H1 (cell line): ENCODE measurements at regions not wholly inside any gene's neighbourhood (a gene's known extent, or its start where the extent isn't known, plus 50 kb on each side); places are given as distances from the start of the nearest gene placed in this dataset.

ENCODE experiments used
- CTCF ChIA-PET: fragments of 300-600 bp; sonication (Branson Sonifier 250); formaldehyde crosslinking; loops from one replicate; lab custom pipeline; 2021; ENCODE audit not compliant: partially characterized antibody; lab: Charles Lee
- POLR2A ChIA-PET: fragments of 300-600 bp; sonication (Branson Sonifier 250); formaldehyde crosslinking; loops from one replicate; lab custom pipeline; 2021; ENCODE audit warnings: inconsistent platforms; ENCODE audit not compliant: partially characterized antibody; lab: Charles Lee
- DNase-seq, 2 experiments: peaks; one replicate each; pipeline versions ENCODE4 v3.0.0 to v3.0.0-alpha.2; 2010 to 2022; ENCODE audit warnings: low spot score in 2 of 2, low read depth in 1 of 2, mixed read lengths in 1 of 2
- FAIRE-seq: peaks from 2 replicates; lab custom pipeline; 2011; peaks lifted over from hg19 to GRCh38; lab: Jason Lieb, UNC
- H2AFZ ChIP-seq: 2 replicates; pipeline ENCODE4 v1.8.1; 2012; ENCODE audit warnings: low read length, inconsistent platforms
- H2AK5ac ChIP-seq: 2 replicates; pipeline ENCODE4 v1.6.1; 2013; ENCODE audit warnings: low read depth, low read length
- H2BK120ac ChIP-seq: replicated peaks from 2 replicates; pipeline ENCODE3; 2013; ENCODE audit warnings: low read depth, low read length, inconsistent platforms
- H2BK12ac ChIP-seq: 2 replicates; pipeline ENCODE4 v1.6.1; 2013; ENCODE audit warnings: low read depth, low read length
- H2BK15ac ChIP-seq: 2 replicates; pipeline ENCODE4 v1.6.1; 2013; ENCODE audit warnings: low read length
- H2BK20ac ChIP-seq: 2 replicates; pipeline ENCODE4 v1.6.1; 2013; ENCODE audit warnings: low read length
- H2BK5ac ChIP-seq: 2 replicates; pipeline ENCODE4 v1.6.1; 2013; ENCODE audit warnings: low read depth, low read length
- H3K14ac ChIP-seq: 2 replicates; pipeline ENCODE4 v1.6.1; 2013; ENCODE audit warnings: inconsistent platforms; ENCODE audit not compliant: insufficient read length
- H3K18ac ChIP-seq: 2 replicates; pipeline ENCODE4 v1.6.1; 2013; ENCODE audit warnings: low read length; ENCODE audit errors: extremely low read depth
- H3K23ac ChIP-seq: 2 replicates; pipeline ENCODE4 v1.6.1; 2013; ENCODE audit warnings: inconsistent platforms; ENCODE audit not compliant: insufficient read length
- H3K23me2 ChIP-seq: 2 replicates; pipeline ENCODE4 v1.6.1; 2013; ENCODE audit warnings: low read depth, low read length
- H3K27ac ChIP-seq: 2 replicates; pipeline ENCODE4 v1.6.1; 2011; ENCODE audit warnings: low read depth, low read length, inconsistent platforms
- H3K27me3 ChIP-seq, 4 experiments: replicated peaks in 1 of 4; 1 replicate in 1 of 4; 2 replicates in 3 of 4; pipeline versions ENCODE4 v1.6.1 to v1.8.1; 2011 to 2013; ENCODE audit warnings: low read length in 3 of 4, mild to moderate bottlenecking in 3 of 4, inconsistent platforms in 2 of 4, mixed read lengths in 2 of 4, moderate library complexity in 1 of 4; ENCODE audit not compliant: control insufficient read depth in 3 of 4, insufficient read depth in 3 of 4; ENCODE audit errors: extremely low read depth in 1 of 4
- H3K36me3 ChIP-seq, 4 experiments: 2 replicates each; pipeline versions ENCODE4 v1.6.1 to v1.8.1; 2011 to 2013; ENCODE audit warnings: mild to moderate bottlenecking in 4 of 4, low read length in 3 of 4, moderate library complexity in 2 of 4, control low read depth in 1 of 4, inconsistent platforms in 1 of 4; ENCODE audit not compliant: insufficient read depth in 4 of 4, control insufficient read depth in 2 of 4
- H3K4ac ChIP-seq: replicated peaks from 2 replicates; pipeline ENCODE3; 2013; ENCODE audit warnings: low read length, low read depth, mixed read lengths, inconsistent platforms; ENCODE audit not compliant: insufficient read length
- H3K4me1 ChIP-seq, 4 experiments: replicated peaks in 1 of 4; 1 replicate in 1 of 4; 2 replicates in 3 of 4; pipeline versions ENCODE4 v1.6.1 to v1.8.1; 2011 to 2013; ENCODE audit warnings: low read length in 3 of 4, inconsistent platforms in 2 of 4, mixed read lengths in 1 of 4; ENCODE audit not compliant: insufficient read depth in 4 of 4, control insufficient read depth in 3 of 4
- H3K4me2 ChIP-seq, 2 experiments: 2 replicates each; pipeline versions ENCODE4 v1.6.1 to v1.8.1; 2011 to 2013; ENCODE audit warnings: low read depth in 2 of 2, low read length in 2 of 2, control low read depth in 1 of 2, inconsistent platforms in 1 of 2, mild to moderate bottlenecking in 1 of 2; ENCODE audit not compliant: insufficient read depth in 1 of 2
- H3K4me3 ChIP-seq, 4 experiments: fragments of 200-600, 300-600 bp in 1 of 4; sonication (generic), shearing (Covaris generic), sonication (Bioruptor Twin) in 1 of 4; 2 replicates each; pipeline versions ENCODE4 v1.5.1 to v1.8.1; 2011 to 2016; ENCODE audit warnings: low read length in 4 of 4, low read depth in 3 of 4, control low read depth in 2 of 4, inconsistent platforms in 2 of 4, mild to moderate bottlenecking in 2 of 4, mixed read lengths in 1 of 4, moderate library complexity in 1 of 4; ENCODE audit not compliant: insufficient read depth in 2 of 4; ENCODE audit errors: extremely low read depth in 1 of 4
- H3K56ac ChIP-seq: replicated peaks from 2 replicates; pipeline ENCODE3; 2013; ENCODE audit warnings: low read depth, mild to moderate bottlenecking, mixed read lengths, low read length, inconsistent platforms; ENCODE audit not compliant: insufficient read length
- H3K79me1 ChIP-seq: 2 replicates; pipeline ENCODE4 v1.6.1; 2013; ENCODE audit warnings: low read depth, low read length, control low read depth
- H3K79me2 ChIP-seq, 2 experiments: 2 replicates each; pipeline versions ENCODE4 v1.6.1 to v1.8.1; 2012 to 2013; ENCODE audit warnings: low read length in 2 of 2, mild to moderate bottlenecking in 2 of 2, inconsistent platforms in 1 of 2; ENCODE audit not compliant: insufficient read depth in 2 of 2, control insufficient read depth in 1 of 2
- H3K9ac ChIP-seq, 4 experiments: replicated peaks in 1 of 4; 1 replicate in 1 of 4; 2 replicates in 3 of 4; pipeline versions ENCODE4 v1.6.1 to v1.8.1; 2011 to 2013; ENCODE audit warnings: low read depth in 3 of 4, low read length in 3 of 4, control low read depth in 2 of 4, mild to moderate bottlenecking in 2 of 4, moderate library complexity in 2 of 4, inconsistent platforms in 1 of 4; ENCODE audit errors: extremely low read depth in 1 of 4
- H3K9me3 ChIP-seq, 2 experiments: 2 replicates each; pipeline versions ENCODE4 v1.6.1 to v1.8.1; 2012 to 2013; ENCODE audit warnings: mild to moderate bottlenecking in 2 of 2, moderate library complexity in 2 of 2, control low read depth in 1 of 2, inconsistent platforms in 1 of 2, low read depth in 1 of 2, low read length in 1 of 2, mixed read lengths in 1 of 2; ENCODE audit not compliant: insufficient read depth in 2 of 2
- H4K20me1 ChIP-seq, 2 experiments: replicated peaks in 1 of 2; 2 replicates each; pipeline versions ENCODE3 to v1.8.1; 2011 to 2013; ENCODE audit warnings: inconsistent platforms in 2 of 2, low read length in 2 of 2, mild to moderate bottlenecking in 1 of 2; ENCODE audit not compliant: insufficient read depth in 2 of 2, control insufficient read depth in 1 of 2
- H4K5ac ChIP-seq: 2 replicates; pipeline ENCODE4 v1.6.1; 2013; ENCODE audit warnings: low read length, low read depth, mixed read lengths, inconsistent platforms; ENCODE audit not compliant: insufficient read length
- H4K8ac ChIP-seq: 2 replicates; pipeline ENCODE4 v1.8.0; 2013; ENCODE audit warnings: mild to moderate bottlenecking, moderate library complexity, low read length, inconsistent platforms; ENCODE audit not compliant: insufficient read depth; ENCODE audit errors: extremely low read depth
- H4K91ac ChIP-seq: replicated peaks from 2 replicates; pipeline ENCODE3; 2013; ENCODE audit warnings: low read length, mixed read lengths, inconsistent platforms; ENCODE audit not compliant: insufficient read length
- BACH1 ChIP-seq: IDR thresholded peaks from 2 replicates; pipeline ENCODE4 v1.6.1; 2012; ENCODE audit warnings: low read length, improper control_type of control experiment
- BCL11A ChIP-seq, 2 experiments: IDR thresholded peaks; one replicate each; pipeline ENCODE4 v1.6.1; 2011; ENCODE audit warnings: low read depth in 2 of 2, low read length in 2 of 2, mild to moderate bottlenecking in 2 of 2
- CBX8 ChIP-seq: fragments of 300-800, 300-1000 bp; sonication (generic); IDR thresholded peaks from 2 replicates; pipeline ENCODE4 v1.7.1; 2016; ENCODE audit warnings: low read depth, low read length, borderline replicate concordance
- CREB1 ChIP-seq: IDR thresholded peaks from 2 replicates; pipeline ENCODE4 v1.6.1; 2012; ENCODE audit warnings: inconsistent platforms
- JUND ChIP-seq: IDR thresholded peaks from 2 replicates; pipeline ENCODE4 v1.6.1; 2011; ENCODE audit warnings: mild to moderate bottlenecking, improper control_type of control experiment, low read length
- PHF8 ChIP-seq: fragments of 200-600 bp; sonication (generic); conservative IDR thresholded peaks from 2 replicates; pipeline ENCODE4 v1.7.1; 2012; ENCODE audit warnings: low read depth, mild to moderate bottlenecking, inconsistent platforms, low read length, moderate library complexity
- RFX5 ChIP-seq: IDR thresholded peaks from 2 replicates; pipeline ENCODE4 v1.6.1; 2011; ENCODE audit warnings: low read depth, low read length, improper control_type of control experiment, borderline replicate concordance
- TAF7 ChIP-seq: optimal IDR thresholded peaks from 2 replicates; pipeline ENCODE3; 2011; ENCODE audit warnings: low read depth, mild to moderate bottlenecking, inconsistent platforms, low read length, moderate library complexity, borderline replicate concordance
- TCF12 ChIP-seq: IDR thresholded peaks from 2 replicates; pipeline ENCODE4 v1.6.1; 2011; ENCODE audit warnings: low read depth, mild to moderate bottlenecking, low read length
- WGBS, 2 experiments: shearing (Covaris generic) in 1 of 2; methylation state at CpG; one replicate each; pipeline versions ENCODE4 v1.1.6 to v1.1.7; 2013 to 2015; ENCODE audit warnings: low lambda C conversion rate in 2 of 2, mixed read lengths in 2 of 2, inconsistent platforms in 1 of 2, low coverage in 1 of 2, missing lambda C conversion rate in 1 of 2; ENCODE audit not compliant: insufficient replicate concordance in 2 of 2, insufficient coverage in 1 of 2, insufficient read length in 1 of 2; ENCODE audit errors: extremely low coverage in 1 of 2, missing lambda C conversion rate in 1 of 2; 5-methylcytosine and 5-hydroxymethylcytosine counted together

GRCh38 chr16:60478810-60479209 lies 1557.4 kb downstream of the CDH8 start:
- Histone ChIP-seq H3K27ac (no peak overlapping the region), H3K4ac (no peak overlapping the region), H4K5ac (no peak overlapping the region), H3K4me1 (no peaks in the 10 kb centered on the region), H3K36me3 (no peaks in the 10 kb centered on the region), H3K79me1 (no peaks in the 10 kb centered on the region), H3K9me3 (no peaks in the 10 kb centered on the region), H2BK15ac (no peak overlapping the region), H2BK120ac (no peak overlapping the region), H2AFZ (no peak overlapping the region), H3K23ac (no peak overlapping the region), H3K23me2 (no peaks in the 10 kb centered on the region), H2BK5ac (no peak overlapping the region), H2BK12ac (no peak overlapping the region), H3K27me3 (no peaks in the 10 kb centered on the region), H4K8ac (no peak overlapping the region), H3K18ac (no peak overlapping the region), H4K91ac (no peak overlapping the region), H3K79me2 (no peaks in the 10 kb centered on the region), H2BK20ac (no peak overlapping the region), H3K9ac (no peak overlapping the region), H2AK5ac (no peak overlapping the region), H3K4me3 (no peak overlapping the region), H3K14ac (no peak overlapping the region), H3K56ac (no peak overlapping the region), H4K20me1 (no peaks in the 10 kb centered on the region), H3K4me2 (no peak overlapping the region)
- FAIRE-seq, result no peak
- WGBS, 2 experiments, result 95% methylated on average over 1 of the region's 1 CpG; no CpG with 5 or more reads in 1 of the 2 experiments
- no peak for DNase-seq
- POLR2A ChIA-PET, result no interaction called here
- CTCF ChIA-PET, result no interaction called here
- TF ChIP-seq RFX5 (no peak), CBX8 (no peak), CREB1 (no peak), TAF7 (no peak), JUND (no peak), TCF12 (no peak), BACH1 (no peak), BCL11A (IDR thresholded peaks at IDR 0.05; ENCODE audit: low read depth in 2 of 2, low read length in 2 of 2) (no peak), PHF8 (no peak)
